ENCODE measurements at regions not wholly inside any gene's neighbourhood (a gene's known extent, or its start where the extent isn't known, plus 50 kb on each side); places are given as distances from the start of the nearest gene placed in this dataset.

DNA sequence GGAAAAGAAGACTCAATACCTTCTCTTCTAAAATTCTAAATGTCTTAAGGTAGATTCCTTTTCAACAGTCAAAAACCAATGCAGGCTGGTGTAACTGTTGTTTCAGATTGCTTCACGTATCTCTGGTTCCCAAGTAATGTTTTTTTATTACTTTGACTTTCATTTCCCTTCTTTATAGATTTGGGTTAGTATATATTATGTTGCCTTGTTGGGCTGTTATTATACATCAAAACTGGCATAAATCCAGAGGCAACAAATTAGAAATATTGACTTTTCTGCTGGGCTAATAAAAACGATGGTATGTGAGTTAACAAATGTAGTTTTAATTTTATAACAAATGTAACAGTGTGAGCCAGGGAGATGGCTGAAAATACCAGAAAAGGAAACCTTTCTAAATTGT, 444.7 kb upstream of the TENM3 start:
- TF ChIP-seq EP300 (IDR thresholded peaks at IDR 0.05) (no peak), POLR2A (IDR thresholded peaks at IDR 0.05; ENCODE audit: low read depth) (no peak), POLR2AphosphoS5 (IDR thresholded peaks at IDR 0.05) (no peak)
- TF ChIP-seq, protein P1, sequence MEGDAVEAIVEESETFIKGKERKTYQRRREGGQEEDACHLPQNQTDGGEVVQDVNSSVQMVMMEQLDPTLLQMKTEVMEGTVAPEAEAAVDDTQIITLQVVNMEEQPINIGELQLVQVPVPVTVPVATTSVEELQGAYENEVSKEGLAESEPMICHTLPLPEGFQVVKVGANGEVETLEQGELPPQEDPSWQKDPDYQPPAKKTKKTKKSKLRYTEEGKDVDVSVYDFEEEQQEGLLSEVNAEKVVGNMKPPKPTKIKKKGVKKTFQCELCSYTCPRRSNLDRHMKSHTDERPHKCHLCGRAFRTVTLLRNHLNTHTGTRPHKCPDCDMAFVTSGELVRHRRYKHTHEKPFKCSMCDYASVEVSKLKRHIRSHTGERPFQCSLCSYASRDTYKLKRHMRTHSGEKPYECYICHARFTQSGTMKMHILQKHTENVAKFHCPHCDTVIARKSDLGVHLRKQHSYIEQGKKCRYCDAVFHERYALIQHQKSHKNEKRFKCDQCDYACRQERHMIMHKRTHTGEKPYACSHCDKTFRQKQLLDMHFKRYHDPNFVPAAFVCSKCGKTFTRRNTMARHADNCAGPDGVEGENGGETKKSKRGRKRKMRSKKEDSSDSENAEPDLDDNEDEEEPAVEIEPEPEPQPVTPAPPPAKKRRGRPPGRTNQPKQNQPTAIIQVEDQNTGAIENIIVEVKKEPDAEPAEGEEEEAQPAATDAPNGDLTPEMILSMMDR (IDR thresholded peaks at IDR 0.05) = no peak

Data from esophagus muscularis mucosa (tissue), 4 donors.